Neural cell (in vitro differentiated cells): ENCODE measurements at regions not wholly inside any gene's neighbourhood (a gene's known extent, or its start where the extent isn't known, plus 50 kb on each side); places are given as distances from the start of the nearest gene placed in this dataset.

Experiments
- H2AFZ ChIP-seq: fragments of 200-600, 300-800 bp; sonication (generic), shearing (Covaris generic); 2 replicates; pipeline ENCODE4 v1.6.0; 2014; ENCODE audit warnings: low read depth, mild to moderate bottlenecking, antibody characterized with exemption, low read length, moderate library complexity
- H3F3A ChIP-seq: fragments of 200-600 bp; shearing (Covaris generic); 2 replicates; pipeline ENCODE4 v1.6.1; 2016; ENCODE audit warnings: mild to moderate bottlenecking, moderate library complexity, mixed read lengths, antibody characterized with exemption, low read length; ENCODE audit not compliant: insufficient read depth, poor library complexity, severe bottlenecking
- H3K27ac ChIP-seq: fragments of 200-600, 300-800 bp; sonication (generic), shearing (Covaris generic); 2 replicates; pipeline ENCODE4 v1.5.1; 2014; ENCODE audit warnings: mild to moderate bottlenecking, low read length, moderate library complexity
- H3K27me3 ChIP-seq: fragments of 300-800, 200-600 bp; sonication (generic), shearing (Covaris generic); 2 replicates; pipeline ENCODE4 v1.6.0; 2014; ENCODE audit warnings: mild to moderate bottlenecking, low read depth, low read length, moderate library complexity; ENCODE audit not compliant: insufficient read depth
- H3K36me3 ChIP-seq: fragments of 300-800, 200-600 bp; sonication (generic), shearing (Covaris generic); 2 replicates; pipeline ENCODE4 v1.5.1; 2014; ENCODE audit warnings: mild to moderate bottlenecking, antibody characterized with exemption, low read length, moderate library complexity; ENCODE audit not compliant: insufficient read depth
- H3K4me2 ChIP-seq: fragments of 300-800, 200-600 bp; sonication (generic), shearing (Covaris generic); 2 replicates; pipeline ENCODE4 v1.6.0; 2014; ENCODE audit warnings: mild to moderate bottlenecking, low read length
- H3K4me3 ChIP-seq: fragments of 300-800, 200-600 bp; sonication (generic), shearing (Covaris generic); 2 replicates; pipeline ENCODE4 v1.5.1; 2014; ENCODE audit warnings: mild to moderate bottlenecking, low read length, moderate library complexity
- H3K79me2 ChIP-seq: fragments of 200-600 bp; shearing (Covaris generic); replicated peaks from 2 replicates; pipeline ENCODE4 v1.6.0; 2014; ENCODE audit warnings: mild to moderate bottlenecking, low read length, moderate library complexity; ENCODE audit not compliant: insufficient read depth
- H3K9ac ChIP-seq: fragments of 300-800, 200-600 bp; sonication (generic), shearing (Covaris generic); 2 replicates; pipeline ENCODE4 v1.6.1; 2016; ENCODE audit warnings: mild to moderate bottlenecking, low read length, mixed read lengths
- H3K9me2 ChIP-seq: fragments of 200-600 bp; shearing (Covaris generic); 2 replicates; pipeline ENCODE4 v1.6.1; 2016; ENCODE audit warnings: mild to moderate bottlenecking, low read length, mixed read lengths; ENCODE audit not compliant: insufficient read depth
- H3K9me3 ChIP-seq: fragments of 200-600, 300-800 bp; sonication (generic), shearing (Covaris generic); 2 replicates; pipeline ENCODE4 v1.6.1; 2016; ENCODE audit warnings: mild to moderate bottlenecking, mixed run types, low read length, moderate library complexity, mixed read lengths
- H4K20me1 ChIP-seq: fragments of 200-600 bp; shearing (Covaris generic); 2 replicates; pipeline ENCODE4 v1.6.1; 2016; ENCODE audit warnings: mild to moderate bottlenecking, mixed run types; ENCODE audit not compliant: insufficient read depth
- EP300 ChIP-seq: fragments of 450-650 bp; conservative IDR thresholded peaks from 2 replicates; pipeline ENCODE4 v1.6.1; 2014; ENCODE audit warnings: antibody characterized with exemption, mild to moderate bottlenecking, moderate library complexity; ENCODE audit not compliant: poor library complexity, severe bottlenecking
- EZH2 ChIP-seq: fragments of 200-600, 300-800 bp; shearing (Covaris generic), sonication (generic); IDR thresholded peaks from 2 replicates; pipeline ENCODE4 v1.6.1; 2014; ENCODE audit warnings: antibody characterized with exemption, low read length, borderline replicate concordance, mild to moderate bottlenecking; ENCODE audit not compliant: insufficient read depth, poor library complexity, severe bottlenecking
- MXI1 ChIP-seq: fragments of 450-650 bp; conservative IDR thresholded peaks from 2 replicates; pipeline ENCODE4 v1.6.1; 2014; ENCODE audit warnings: antibody characterized with exemption, mild to moderate bottlenecking; ENCODE audit not compliant: poor library complexity, severe bottlenecking
- POLR2AphosphoS5 ChIP-seq: IDR thresholded peaks from 2 replicates; pipeline ENCODE4 v1.6.1; 2012
- RAD21 ChIP-seq: fragments of 450-650 bp; conservative IDR thresholded peaks from 2 replicates; pipeline ENCODE4 v1.6.1; 2014; ENCODE audit warnings: antibody characterized with exemption, mild to moderate bottlenecking, moderate library complexity
- SMC3 ChIP-seq: fragments of 450-650 bp; conservative IDR thresholded peaks from 2 replicates; pipeline ENCODE4 v1.6.1; 2014; ENCODE audit warnings: antibody characterized with exemption, mild to moderate bottlenecking, moderate library complexity; ENCODE audit not compliant: poor library complexity
- TAF1 ChIP-seq: IDR thresholded peaks from 2 replicates; pipeline ENCODE4 v1.6.1; 2012; ENCODE audit warnings: low read depth
- TF ChIP-seq, protein P1 (sequence below): fragments of 450-650 bp; IDR thresholded peaks from 2 replicates; pipeline ENCODE4 v1.5.1; 2014; ENCODE audit warnings: antibody characterized with exemption, mild to moderate bottlenecking, moderate library complexity; ENCODE audit not compliant: poor library complexity, severe bottlenecking
- TF ChIP-seq, protein P2 (sequence below): IDR thresholded peaks from 2 replicates; pipeline ENCODE4 v1.6.1; 2012; ENCODE audit warnings: borderline replicate concordance

DNA sequence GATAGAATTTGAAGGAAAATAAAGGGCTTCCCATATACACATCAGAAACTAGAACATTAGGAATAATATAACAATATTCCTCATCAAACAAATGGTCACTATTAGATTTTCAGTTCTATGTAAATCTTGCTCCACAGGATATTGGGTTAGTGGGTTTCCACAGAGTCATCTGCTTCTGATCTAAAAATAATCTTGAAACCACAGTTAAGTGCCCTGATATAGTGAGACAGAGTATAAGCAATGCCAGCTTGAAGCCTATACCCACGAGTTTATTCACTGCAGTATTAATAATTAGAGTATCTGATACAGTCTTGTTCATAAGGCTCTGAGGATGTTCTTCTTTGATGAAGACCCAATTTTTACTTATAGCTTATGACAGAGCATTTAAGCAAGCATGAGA lies 74.5 kb upstream of the ATF7IP start:
- TF ChIP-seq, protein P1, sequence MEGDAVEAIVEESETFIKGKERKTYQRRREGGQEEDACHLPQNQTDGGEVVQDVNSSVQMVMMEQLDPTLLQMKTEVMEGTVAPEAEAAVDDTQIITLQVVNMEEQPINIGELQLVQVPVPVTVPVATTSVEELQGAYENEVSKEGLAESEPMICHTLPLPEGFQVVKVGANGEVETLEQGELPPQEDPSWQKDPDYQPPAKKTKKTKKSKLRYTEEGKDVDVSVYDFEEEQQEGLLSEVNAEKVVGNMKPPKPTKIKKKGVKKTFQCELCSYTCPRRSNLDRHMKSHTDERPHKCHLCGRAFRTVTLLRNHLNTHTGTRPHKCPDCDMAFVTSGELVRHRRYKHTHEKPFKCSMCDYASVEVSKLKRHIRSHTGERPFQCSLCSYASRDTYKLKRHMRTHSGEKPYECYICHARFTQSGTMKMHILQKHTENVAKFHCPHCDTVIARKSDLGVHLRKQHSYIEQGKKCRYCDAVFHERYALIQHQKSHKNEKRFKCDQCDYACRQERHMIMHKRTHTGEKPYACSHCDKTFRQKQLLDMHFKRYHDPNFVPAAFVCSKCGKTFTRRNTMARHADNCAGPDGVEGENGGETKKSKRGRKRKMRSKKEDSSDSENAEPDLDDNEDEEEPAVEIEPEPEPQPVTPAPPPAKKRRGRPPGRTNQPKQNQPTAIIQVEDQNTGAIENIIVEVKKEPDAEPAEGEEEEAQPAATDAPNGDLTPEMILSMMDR = no peak
- TF ChIP-seq POLR2AphosphoS5 (no peak), SMC3 (no peak), MXI1 (no peak), TAF1 (no peak), EZH2 (no peak), EP300 (no peak), RAD21 (no peak)
- TF ChIP-seq, protein P2, sequence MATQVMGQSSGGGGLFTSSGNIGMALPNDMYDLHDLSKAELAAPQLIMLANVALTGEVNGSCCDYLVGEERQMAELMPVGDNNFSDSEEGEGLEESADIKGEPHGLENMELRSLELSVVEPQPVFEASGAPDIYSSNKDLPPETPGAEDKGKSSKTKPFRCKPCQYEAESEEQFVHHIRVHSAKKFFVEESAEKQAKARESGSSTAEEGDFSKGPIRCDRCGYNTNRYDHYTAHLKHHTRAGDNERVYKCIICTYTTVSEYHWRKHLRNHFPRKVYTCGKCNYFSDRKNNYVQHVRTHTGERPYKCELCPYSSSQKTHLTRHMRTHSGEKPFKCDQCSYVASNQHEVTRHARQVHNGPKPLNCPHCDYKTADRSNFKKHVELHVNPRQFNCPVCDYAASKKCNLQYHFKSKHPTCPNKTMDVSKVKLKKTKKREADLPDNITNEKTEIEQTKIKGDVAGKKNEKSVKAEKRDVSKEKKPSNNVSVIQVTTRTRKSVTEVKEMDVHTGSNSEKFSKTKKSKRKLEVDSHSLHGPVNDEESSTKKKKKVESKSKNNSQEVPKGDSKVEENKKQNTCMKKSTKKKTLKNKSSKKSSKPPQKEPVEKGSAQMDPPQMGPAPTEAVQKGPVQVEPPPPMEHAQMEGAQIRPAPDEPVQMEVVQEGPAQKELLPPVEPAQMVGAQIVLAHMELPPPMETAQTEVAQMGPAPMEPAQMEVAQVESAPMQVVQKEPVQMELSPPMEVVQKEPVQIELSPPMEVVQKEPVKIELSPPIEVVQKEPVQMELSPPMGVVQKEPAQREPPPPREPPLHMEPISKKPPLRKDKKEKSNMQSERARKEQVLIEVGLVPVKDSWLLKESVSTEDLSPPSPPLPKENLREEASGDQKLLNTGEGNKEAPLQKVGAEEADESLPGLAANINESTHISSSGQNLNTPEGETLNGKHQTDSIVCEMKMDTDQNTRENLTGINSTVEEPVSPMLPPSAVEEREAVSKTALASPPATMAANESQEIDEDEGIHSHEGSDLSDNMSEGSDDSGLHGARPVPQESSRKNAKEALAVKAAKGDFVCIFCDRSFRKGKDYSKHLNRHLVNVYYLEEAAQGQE = no peak
- H3F3A ChIP-seq = no peaks in the 10 kb centered on the region
- no peak overlapping the region for H3K4me3 ChIP-seq
- H3K27me3 ChIP-seq = no peaks in the 10 kb centered on the region
- H2AFZ ChIP-seq = no peak overlapping the region
- H3K79me2 ChIP-seq = no peaks in the 10 kb centered on the region
- H3K9ac ChIP-seq = no peak overlapping the region
- H3K9me2 ChIP-seq = no peaks in the 10 kb centered on the region
- no peaks in the 10 kb centered on the region for H4K20me1 ChIP-seq
- no peak overlapping the region for H3K4me2 ChIP-seq
- H3K9me3 ChIP-seq = peaks cover 6% of the 10 kb centered on the region
- H3K27ac ChIP-seq = no peak overlapping the region
- no peaks in the 10 kb centered on the region for H3K36me3 ChIP-seq

DNA sequence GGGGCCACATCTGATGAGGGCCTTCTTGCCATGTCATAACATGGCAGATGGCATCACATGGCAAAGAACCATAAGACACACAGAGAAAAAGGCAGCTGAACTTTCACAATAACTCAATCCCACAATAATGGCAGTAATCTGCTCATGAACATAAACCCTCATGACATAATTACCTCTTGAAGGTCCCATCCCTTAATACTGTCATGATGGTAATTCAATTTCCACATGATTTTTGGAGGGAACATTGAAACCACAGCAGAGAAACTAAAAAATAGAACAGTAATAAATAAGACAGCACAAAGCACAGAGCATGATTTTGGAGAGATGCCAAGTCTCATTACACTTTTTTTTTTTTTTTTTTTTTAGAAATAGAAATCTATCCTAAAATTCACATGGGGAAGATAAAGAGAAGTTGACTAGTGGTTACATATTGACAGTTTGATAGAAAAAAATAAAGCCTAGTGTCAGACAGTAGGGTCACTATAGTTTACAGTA lies 61.8 kb upstream of the ATF7IP start:
- Histone ChIP-seq H3K36me3 (no peaks in the 10 kb centered on the region), H3K4me3 (no peak overlapping the region), H3K9me3 (no peaks in the 10 kb centered on the region), H3K9me2 (no peaks in the 10 kb centered on the region), H3K4me2 (no peak overlapping the region), H3K79me2 (no peaks in the 10 kb centered on the region), H3K9ac (no peak overlapping the region), H3K27me3 (no peaks in the 10 kb centered on the region), H3K27ac (no peak overlapping the region), H4K20me1 (no peaks in the 10 kb centered on the region), H2AFZ (no peak overlapping the region), H3F3A (no peaks in the 10 kb centered on the region)
- TF ChIP-seq, protein P1 = no peak
- TF ChIP-seq SMC3 (no peak), MXI1 (no peak)
